SK-N-SH treated with all-trans-retinoic acid at 6 μM for 48 hours (cell line): ENCODE measurements at regions not wholly inside any gene's neighbourhood (a gene's known extent, or its start where the extent isn't known, plus 50 kb on each side); places are given as distances from the start of the nearest gene placed in this dataset.

Source experiments
- GLIS3 ChIP-seq: fragments of 250-450 bp; sonication (Bioruptor Pico); IDR thresholded peaks from 2 replicates; pipeline ENCODE4 v1.5.0; 2020; ENCODE audit warnings: mild to moderate bottlenecking, moderate library complexity
- OSR1 ChIP-seq: fragments of 250-450 bp; sonication (Bioruptor Pico); IDR thresholded peaks from 2 replicates; pipeline ENCODE4 v1.8.0; 2022; ENCODE audit warnings: moderate library complexity, mild to moderate bottlenecking, inconsistent platforms
- TOX ChIP-seq: fragments of 250-450 bp; sonication (Bioruptor Pico); IDR thresholded peaks from 2 replicates; pipeline ENCODE4 v1.8.0; 2021; ENCODE audit warnings: mild to moderate bottlenecking, moderate library complexity, borderline replicate concordance
- TF ChIP-seq, protein P1 (sequence below): fragments of 250-450 bp; sonication (Bioruptor Pico); IDR thresholded peaks from 2 replicates; pipeline ENCODE4 v1.8.0; 2020; ENCODE audit warnings: mild to moderate bottlenecking, moderate library complexity, borderline replicate concordance
- TF ChIP-seq, protein P2 (sequence below): fragments of 250-450 bp; sonication (Bioruptor Pico); IDR thresholded peaks from 2 replicates; pipeline ENCODE4 v1.5.1; 2020; ENCODE audit warnings: low read depth, mild to moderate bottlenecking, moderate library complexity

DNA sequence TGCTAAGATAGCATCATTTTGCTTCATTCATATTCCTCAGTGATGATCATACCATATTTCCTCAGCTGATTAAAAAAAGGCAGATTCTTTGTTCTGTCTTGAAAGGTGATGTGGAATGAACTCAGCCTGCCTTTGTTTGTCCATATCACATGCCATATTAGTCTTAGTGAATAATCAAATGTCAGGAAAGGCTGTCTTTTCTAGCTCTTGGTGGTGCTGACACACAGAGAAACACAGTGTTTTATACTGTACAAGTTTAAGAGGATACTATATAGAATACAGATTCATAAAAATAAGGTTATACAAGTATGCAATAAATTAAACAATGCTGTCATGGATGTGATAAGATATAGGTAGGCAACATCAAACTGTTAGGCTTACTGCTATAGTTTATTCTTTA, 97.1 kb upstream of the FAM98A start:
- TF ChIP-seq, protein P1, sequence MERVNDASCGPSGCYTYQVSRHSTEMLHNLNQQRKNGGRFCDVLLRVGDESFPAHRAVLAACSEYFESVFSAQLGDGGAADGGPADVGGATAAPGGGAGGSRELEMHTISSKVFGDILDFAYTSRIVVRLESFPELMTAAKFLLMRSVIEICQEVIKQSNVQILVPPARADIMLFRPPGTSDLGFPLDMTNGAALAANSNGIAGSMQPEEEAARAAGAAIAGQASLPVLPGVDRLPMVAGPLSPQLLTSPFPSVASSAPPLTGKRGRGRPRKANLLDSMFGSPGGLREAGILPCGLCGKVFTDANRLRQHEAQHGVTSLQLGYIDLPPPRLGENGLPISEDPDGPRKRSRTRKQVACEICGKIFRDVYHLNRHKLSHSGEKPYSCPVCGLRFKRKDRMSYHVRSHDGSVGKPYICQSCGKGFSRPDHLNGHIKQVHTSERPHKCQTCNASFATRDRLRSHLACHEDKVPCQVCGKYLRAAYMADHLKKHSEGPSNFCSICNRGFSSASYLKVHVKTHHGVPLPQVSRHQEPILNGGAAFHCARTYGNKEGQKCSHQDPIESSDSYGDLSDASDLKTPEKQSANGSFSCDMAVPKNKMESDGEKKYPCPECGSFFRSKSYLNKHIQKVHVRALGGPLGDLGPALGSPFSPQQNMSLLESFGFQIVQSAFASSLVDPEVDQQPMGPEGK (CRISPR knock-in tag): no peak
- no peak for TF ChIP-seq OSR1
- TF ChIP-seq GLIS3: no peak
- TF ChIP-seq, protein P2, sequence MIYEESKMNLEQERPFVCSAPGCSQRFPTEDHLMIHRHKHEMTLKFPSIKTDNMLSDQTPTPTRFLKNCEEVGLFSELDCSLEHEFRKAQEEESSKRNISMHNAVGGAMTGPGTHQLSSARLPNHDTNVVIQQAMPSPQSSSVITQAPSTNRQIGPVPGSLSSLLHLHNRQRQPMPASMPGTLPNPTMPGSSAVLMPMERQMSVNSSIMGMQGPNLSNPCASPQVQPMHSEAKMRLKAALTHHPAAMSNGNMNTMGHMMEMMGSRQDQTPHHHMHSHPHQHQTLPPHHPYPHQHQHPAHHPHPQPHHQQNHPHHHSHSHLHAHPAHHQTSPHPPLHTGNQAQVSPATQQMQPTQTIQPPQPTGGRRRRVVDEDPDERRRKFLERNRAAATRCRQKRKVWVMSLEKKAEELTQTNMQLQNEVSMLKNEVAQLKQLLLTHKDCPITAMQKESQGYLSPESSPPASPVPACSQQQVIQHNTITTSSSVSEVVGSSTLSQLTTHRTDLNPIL (CRISPR knock-in tag): no peak
- no peak for TF ChIP-seq TOX (CRISPR knock-in tag)
